GM21825 (cell line): ENCODE measurements at regions not wholly inside any gene's neighbourhood (a gene's known extent, or its start where the extent isn't known, plus 50 kb on each side); places are given as distances from the start of the nearest gene placed in this dataset.
A peak's percentile ranks its signal among the peaks of the same experiment; 100 is the strongest.

ENCODE experiments used
- ATAC-seq: cut with Tn5 transposase; IDR thresholded peaks from one replicate; pipeline ENCODE4 v1.9.1; 2021; ENCODE audit warnings: mild to moderate bottlenecking, moderate library complexity; ENCODE audit not compliant: unreplicated experiment

DNA sequence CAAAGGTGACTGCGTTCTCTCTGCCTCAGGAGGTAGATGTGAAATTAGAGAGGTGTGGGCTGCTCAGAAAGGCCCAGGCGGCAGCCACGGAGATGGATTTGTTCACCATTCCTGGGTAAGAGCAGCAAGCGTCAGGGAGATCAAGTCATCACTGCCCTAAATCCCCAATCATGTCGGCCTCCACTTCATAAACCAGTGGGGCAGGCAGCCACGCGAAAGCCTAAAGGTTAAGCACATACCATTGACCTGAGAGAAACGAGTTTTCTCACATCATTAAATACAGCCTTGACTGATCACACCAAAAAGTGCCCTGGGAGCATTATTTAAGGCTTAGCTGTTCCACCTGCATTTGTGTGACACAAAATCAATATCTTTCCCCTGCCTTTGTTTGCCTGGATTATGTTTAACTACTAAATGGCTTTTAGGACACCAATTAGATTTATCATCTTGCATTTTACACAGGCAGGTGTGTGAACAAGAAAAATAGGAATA is 50.7 kb upstream of the FOXB1 start:
- no peak for ATAC-seq

GRCh38 chr15:59952960-59953359 is 51.2 kb upstream of the FOXB1 start:
- ATAC-seq: no peak

DNA sequence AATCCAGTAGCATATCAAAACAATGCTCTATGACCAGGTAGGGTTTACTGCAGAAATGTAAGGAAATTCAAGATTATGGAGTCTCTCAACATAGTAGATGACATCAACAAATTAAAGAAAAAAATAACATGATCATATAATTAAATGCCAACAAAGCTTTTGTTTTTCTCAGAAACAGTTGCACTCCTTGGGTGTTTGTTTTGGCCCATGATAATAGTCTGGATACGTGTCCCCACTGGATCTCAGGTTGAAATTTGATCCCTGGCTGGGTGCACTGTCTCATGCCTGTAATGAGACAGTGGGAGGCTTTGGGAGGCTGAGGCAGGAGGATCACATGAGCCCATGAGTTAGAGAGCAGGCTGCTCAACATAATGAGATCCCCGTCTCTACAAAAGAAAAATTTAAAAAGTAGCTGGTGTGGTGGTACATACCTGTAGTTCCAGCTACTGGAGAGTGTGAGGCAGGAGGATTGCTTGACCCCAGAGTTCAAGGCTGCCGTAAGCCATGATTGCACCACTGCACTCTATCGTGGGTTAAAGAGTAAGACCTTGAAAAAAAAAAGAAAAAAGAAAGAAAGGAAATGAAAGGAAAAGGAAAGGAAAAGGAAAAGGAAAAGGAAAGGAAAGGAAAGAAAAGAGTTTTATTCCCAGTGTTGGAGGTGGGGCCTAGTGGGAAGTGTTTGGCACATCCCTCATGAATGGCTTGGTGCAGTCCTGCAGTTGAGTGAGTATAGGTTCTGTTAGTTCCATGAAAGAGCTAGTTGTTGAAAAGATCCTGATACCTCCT is 53.3 kb upstream of the FOXB1 start:
- ATAC-seq: no peak

- no peak for ATAC-seq
Observed at GRCh38 chr15:59948924-59949613, 55.0 kb upstream of the FOXB1 start.

DNA sequence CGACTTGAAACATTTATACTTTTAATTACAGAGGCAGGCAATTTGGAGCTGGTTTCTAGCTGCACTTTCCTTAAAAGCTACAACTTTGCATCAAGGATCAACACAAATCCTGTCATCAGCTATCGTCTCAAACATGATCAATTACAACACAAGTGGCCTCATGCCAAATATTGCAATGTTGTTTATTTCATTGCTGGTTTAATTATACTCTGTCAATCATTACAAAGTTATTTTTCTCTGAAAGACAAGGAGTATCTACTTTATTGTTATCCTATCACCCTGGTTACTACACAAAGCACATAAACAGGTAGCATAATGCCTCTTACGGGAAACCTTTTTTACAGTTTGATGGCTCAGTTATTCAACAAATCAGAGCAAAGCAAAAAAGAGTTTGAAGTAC is 58.0 kb upstream of the FOXB1 start:
- ATAC-seq: no peak

- no peak for ATAC-seq
Observed at GRCh38 chr15:59945036-59945435, 59.1 kb upstream of the FOXB1 start.

DNA sequence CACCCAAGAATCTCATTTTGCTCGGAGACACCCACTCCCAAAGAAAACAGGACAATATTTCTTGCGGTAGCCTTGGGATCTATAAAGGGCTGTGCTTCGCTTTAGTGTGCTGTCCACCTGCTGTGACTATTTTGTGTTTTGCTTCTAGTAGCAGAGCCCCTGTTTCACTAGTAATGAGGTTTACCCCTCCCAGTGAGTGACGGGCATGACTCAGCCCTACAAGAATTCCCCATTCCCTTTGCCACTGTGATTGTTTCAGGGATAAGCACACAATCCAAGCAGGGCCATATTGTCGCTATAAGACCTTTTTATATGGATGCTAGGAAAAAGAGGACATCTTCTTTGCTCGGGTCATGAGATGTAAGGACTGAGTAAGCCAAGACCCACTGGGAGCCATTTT is 62.5 kb upstream of the FOXB1 start:
- ATAC-seq: no peak

- ATAC-seq: no peak
Observed at GRCh38 chr15:59940928-59941327, 63.2 kb upstream of the FOXB1 start.

DNA sequence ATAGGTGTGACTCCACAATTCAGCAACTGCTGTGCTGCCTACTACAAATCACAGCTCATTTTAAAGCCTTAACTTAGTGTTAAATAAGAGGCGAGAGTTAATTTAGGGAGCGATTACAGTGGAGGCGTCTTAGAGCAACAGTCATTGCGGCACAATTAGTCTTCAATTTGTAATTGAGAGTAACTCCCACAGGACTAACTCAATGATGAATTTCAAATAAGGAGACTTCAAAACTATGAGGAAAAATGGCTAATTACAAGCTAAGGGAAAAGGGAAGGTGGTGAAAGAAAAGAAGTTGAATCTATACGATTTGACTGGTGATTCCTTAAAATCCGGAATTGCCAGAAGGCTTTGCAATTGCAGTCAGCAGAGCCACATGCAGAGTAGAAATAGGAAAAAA is 63.7 kb upstream of the FOXB1 start:
- ATAC-seq: no peak

DNA sequence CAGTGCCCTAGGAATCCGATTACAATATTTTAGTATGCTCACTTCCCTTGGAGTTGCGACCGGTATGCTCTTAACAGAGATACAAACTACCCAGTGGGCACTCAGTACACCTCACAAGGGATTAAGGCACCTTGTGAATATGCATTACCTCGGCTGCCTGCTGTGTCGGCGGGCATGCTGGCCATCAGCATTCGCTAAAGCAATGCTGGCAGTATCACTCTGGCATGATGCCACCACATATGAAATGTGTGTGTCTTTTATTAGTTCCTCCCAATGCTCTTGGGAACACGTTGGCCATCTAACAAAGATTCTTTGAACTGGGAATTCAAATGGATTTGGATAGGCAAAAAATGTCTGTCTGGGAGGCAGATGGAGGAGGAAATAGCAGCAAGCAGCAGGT is 67.4 kb upstream of the FOXB1 start:
- ATAC-seq: no peak

- no peak for ATAC-seq
Observed at GRCh38 chr15:59933607-59934006, 70.5 kb upstream of the FOXB1 start.

DNA sequence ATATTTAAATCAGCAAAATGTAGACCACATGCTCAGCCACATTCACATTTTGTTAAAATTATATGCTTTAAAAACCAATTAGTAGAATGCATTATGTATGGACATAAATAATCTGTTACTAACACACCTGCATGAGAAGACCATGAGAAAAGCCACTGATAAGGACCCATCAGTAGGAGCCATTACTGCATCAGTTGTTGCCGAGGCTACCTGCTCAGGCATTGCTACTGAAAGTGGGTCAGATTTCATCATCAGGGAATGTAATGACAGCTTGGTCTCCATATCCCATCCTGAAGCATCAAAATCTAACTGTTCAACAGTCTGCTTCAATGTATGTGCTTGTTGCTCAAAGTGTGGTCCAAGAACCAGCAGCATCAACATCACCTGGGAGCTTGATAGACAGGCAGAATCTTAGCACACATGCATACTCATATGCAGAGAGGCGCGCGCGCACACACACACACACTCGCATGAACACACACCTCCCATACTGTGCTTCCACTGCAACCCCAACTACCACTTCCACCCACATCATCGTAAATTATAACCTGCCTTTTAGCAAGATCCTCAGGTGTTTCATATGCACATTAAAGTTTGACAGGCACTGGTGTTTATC is 72.4 kb upstream of the FOXB1 start:
- no peak for ATAC-seq

DNA sequence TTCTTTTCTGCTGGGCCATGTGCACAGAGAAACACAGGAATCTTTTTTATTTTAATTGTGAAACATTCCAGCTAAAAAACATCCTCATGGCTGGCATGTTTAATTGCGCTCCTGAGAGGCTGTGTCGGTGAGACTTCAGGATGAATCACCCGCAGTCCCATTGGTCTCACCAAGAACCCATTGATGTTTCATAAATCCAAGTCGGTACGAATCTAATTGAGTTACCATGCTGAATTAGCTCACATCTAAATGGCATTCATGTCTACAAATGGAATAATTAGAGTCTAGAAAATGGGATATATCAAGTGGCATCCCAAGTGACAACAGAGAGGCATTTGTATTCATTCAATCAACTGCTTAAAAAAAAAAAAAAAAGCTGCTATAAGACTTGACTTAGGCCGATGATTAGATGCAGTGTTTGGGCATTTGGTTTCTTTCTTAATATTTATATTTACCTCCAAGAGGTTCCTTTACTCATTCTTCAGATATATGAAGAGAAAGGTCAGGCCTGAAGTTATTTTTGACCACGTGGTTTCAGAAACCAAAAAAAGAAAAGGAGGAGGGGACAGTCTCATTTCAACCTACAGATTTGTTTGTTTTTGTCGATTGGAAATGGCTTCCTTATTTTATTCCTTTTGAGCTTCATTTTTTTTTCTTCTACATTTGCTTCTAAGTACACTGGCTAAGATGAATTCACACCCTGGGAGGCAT is 79.1 kb upstream of the FOXB1 start:
- ATAC-seq: no peak

GRCh38 chr15:59924096-59924495 is 80.0 kb upstream of the FOXB1 start:
- ATAC-seq: no peak

- no peak for ATAC-seq
Observed at GRCh38 chr15:59923508-59923907, 80.6 kb upstream of the FOXB1 start.

- peak; percentile 81 for ATAC-seq
Observed at GRCh38 chr15:59918994-59919951, 84.8 kb upstream of the FOXB1 start.

DNA sequence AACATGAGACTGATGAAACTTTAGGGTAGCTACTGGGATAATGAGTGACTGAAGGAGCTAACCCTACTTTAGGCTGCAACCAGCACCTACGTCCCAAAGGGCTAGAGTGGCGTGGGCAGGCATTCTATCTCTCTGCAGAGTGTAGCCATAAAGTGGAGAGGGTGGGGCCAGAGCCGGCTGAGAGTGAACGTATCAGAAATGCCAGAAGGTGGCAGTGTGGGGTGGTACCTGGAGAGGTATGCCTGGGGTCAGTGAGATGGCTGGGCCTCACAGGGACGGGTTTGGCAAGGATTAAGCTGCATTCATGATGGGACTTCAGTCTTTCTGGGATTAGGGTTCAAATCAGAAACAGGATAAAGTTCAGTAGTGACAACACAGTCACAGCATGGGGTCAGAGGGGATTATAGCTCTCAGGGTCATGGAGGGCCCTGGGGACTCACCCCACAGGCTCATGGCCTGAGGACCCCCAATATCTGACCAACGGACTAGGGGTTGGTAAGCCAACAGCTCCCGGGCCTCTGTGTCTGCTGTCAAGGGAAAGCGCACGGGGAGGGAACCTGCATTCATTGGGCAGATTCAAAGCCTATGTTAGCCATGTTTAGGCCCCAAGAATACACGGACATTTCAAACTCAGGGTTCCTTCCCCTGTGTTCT is 86.5 kb upstream of the FOXB1 start:
- peak; percentile 68 for ATAC-seq

- no peak for ATAC-seq
Observed at GRCh38 chr15:59906046-59906445, 98.1 kb upstream of the FOXB1 start.

DNA sequence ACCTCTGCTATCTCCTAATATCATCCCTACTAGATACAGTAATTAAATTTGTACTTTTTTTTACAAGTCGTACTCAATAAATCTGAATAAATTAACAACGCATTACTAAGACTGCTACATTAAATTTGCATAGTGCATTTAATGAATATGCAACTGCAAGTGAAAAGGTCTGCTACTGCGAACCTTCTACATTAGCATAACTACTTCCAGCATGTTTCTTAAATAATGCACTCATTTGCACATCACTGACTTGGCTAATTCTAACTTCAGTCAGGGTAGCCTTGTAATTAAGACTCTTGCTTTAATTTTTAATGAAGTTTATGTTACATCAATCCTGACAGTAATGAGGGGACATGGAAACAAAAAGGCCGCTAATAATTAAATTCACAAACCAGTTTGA is 98.9 kb upstream of the FOXB1 start:
- ATAC-seq: no peak
